ENCODE measurements at regions not wholly inside any gene's neighbourhood (a gene's known extent, or its start where the extent isn't known, plus 50 kb on each side); places are given as distances from the start of the nearest gene placed in this dataset.
"Not testable (repeated sequence)": the region's sequence is repeated elsewhere in the genome, so short reads cannot be mapped to it uniquely, and the experiment has no call there.

DNA sequence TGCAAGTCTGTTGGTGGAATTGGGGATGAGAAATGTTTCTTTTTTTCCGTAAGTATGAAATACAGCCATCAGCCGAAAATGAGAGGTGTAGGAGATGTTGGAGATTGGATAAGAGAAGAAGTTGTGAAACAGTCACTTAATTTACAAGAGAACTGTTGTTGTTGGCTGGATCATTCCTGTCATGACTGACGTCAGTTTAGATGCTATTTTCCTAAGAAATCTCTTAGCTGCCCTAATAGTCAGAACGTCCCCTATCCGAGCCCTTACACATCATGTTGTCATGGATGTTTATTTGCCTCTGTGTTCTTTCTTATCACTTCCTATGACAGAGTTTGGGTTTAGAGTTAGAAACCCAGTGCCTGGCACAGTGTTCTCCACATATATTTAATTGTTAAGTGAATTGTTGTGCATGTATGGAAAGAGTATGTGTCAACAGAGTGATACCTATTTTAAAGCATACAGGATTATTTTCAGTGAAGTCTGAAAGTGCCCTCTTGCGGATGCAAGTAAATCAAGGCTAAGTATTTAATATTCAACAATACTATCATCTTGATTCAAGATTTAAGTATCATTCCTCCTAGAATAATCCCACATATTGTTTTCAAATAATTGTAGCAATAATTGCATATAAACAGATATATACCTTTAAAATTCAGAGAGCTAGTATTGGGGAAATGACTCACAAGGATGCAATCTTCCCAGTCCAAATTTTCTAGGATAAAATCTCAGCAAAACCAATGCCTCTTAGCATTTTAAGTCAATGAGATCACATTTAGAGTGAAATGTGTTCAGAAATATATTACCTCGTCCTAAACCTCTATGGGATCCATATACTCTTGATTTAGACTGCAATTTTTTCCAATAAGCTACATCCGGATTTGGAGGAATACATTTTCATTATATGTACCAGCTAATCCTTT lies 309.9 kb upstream of the NOX3 start:
- DNase-seq (ENCODE audit: low read depth), result no peak

DNA sequence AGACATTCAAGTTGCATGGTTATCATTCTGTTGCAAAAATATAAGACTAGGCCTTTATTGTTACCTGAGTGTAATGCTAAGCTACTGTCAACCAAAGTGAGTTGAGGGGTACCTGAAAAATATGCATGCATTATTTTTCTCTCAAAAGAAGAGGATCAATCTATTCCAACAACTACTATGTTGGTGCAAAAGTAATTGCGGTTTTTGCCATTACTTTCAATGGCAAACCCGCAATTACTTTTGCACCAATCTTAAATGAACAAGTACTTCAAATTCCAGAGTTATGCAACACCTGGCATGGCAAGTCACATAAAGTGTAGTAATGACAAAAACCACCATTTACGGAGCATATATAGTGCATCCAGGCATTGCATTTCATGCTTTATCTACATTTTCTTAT lies 307.0 kb upstream of the NOX3 start:
- DNase-seq (ENCODE audit: low read depth), result no peak

DNA sequence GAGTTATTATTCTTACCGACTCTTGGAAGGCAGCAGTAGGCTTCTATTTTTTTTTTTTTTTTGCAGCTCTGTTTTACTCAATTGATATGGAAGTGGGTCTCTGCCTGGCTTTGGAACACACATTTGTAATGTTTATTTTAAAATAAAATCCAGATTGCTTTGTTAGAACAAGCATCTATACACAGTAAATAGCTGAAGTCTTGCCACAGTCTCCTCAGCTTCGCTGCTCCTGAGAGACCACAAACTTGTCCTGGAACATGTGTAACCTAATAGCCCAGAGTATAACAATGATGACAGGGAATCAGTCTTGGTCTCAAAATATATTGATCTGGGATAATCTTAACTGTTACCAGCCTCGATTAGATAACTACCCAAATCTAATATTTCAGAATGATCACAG lies 299.8 kb upstream of the NOX3 start:
- no peak for DNase-seq (ENCODE audit: low read depth)

GRCh38 chr6:155748778-155749177 lies 293.1 kb upstream of the NOX3 start:
- DNase-seq (ENCODE audit: low read depth), result not testable (repeated sequence)

GRCh38 chr6:155747491-155747890 lies 291.9 kb upstream of the NOX3 start:
- DNase-seq (ENCODE audit: low read depth), result no peak

DNA sequence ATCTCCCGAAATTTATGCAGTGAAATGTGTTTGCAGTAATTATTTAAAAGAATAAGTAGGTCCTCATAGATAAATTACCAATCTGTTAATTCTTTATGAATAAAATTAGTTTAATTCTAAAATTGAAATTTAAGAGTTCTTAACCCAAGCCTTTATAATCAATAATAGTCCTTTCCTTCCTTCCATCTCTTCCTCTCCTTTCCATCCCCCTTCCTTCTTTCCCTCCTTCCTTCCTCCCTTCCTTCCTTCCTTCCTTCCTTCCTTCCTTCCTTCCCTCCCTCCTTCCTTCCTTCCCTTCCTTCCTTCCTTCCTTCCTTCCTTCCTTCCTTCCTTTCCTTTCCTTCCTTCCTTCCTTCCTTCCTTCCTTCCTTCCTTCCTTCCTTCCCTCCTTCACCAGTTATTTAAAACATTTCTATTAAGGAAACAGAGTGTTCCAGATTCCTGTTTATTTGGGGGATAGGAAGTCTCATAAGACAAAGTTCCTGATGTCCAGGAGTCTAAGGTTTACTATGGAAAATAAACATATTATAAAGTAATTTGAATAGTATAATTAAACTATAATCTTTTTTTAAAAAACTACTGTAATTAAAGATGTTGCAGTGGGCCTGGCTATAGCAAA lies 285.3 kb upstream of the NOX3 start:
- DNase-seq (ENCODE audit: low read depth), result no peak

GRCh38 chr6:155738602-155739105 lies 283.0 kb upstream of the NOX3 start:
- DNase-seq (ENCODE audit: low read depth), result no peak

DNA sequence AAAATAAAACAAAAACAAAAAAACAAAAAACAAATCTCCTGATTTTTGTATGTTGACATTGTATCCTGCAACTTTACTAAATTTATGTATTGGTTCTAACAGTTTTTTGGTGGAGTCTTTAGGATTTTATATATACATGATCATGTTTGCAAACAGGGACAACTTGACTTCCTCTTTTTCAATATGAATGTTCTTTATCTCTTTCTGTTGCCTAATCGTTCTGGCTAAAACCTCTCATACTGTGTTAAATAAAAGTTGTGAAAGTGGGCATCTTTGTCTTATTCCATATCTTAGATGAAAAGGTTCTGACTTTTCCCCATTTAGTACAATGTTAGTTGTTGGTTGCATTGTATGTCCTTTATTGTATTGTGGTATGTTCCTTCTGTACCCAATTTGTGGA lies 261.7 kb upstream of the NOX3 start:
- DNase-seq (ENCODE audit: low read depth), result no peak

DNA sequence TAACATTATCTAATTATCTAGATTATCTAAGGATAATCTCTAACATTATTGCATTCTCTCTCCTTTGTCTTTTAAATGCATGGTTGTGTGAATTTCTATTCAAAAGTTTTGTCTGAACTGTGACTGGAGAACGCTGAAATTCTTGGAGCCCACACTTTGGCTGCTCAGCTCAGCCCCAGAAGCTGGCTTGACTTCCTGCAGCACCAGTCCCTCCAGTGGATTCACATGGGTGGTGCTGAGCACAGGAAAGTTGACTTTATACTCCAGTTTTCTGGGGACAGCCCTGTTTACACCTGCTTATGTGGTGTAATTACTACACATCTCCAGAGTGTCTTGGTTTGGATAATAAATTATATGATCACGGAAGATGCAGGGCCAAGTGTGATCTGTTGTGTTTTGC lies 255.1 kb upstream of the NOX3 start:
- no peak for DNase-seq (ENCODE audit: low read depth)

DNA sequence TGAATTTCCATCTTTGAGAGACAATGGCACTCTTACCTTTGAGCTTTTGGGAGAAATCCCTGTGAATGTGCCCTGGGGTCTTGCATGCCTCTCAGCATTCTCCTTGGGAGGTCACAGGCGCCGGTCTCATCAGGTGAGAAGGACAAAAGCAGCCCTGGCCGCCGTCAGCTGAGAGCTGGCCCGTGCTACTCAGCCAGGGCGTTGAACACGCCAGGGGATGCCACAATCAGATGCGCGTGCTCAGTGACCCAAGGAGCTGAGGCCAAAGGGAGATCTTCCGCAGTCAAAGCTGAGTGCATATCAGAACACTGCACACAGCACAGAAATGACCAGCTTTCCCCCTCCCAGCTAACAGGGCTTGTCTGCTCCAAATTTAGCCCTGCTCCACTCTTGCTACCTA lies 253.6 kb upstream of the NOX3 start:
- DNase-seq (ENCODE audit: low read depth), result no peak

DNA sequence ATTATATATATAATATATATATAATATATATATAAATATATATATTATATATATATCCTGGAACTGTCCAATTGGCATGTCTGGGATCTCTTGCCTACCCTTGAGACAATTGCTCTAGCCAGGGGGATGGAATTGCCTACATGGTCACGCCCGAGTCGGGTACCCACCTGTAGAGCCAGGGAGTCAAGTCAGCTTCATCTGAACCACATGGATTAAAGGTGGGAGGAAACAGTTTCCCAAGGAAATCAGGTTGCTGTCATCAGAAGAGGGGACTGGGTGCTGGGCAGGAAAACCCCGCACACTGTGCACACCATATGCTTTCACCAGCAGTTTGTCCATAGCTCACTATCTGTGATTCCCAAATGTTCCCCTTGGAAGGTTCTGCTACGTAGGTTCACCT lies 252.5 kb upstream of the NOX3 start:
- no peak for DNase-seq (ENCODE audit: low read depth)

DNA sequence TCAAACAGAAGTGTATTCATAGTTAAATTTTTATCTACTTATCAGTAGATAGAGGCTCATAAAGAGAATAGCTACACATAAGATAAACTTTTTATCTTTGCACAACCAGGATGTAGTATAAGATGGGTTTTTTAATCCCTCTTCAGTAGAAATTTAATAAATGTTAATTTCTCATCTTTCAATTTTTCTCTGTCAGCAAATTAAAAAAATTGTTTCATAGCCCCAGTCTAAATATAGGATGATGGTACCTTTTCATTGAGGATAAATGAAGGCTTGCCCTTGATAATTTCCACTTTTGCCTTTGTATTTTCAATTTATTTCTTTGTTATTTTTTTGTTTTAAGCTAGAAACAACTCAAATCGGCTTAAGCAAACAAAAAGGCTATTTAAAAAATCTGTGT lies 251.2 kb upstream of the NOX3 start:
- no peak for DNase-seq (ENCODE audit: low read depth)

DNA sequence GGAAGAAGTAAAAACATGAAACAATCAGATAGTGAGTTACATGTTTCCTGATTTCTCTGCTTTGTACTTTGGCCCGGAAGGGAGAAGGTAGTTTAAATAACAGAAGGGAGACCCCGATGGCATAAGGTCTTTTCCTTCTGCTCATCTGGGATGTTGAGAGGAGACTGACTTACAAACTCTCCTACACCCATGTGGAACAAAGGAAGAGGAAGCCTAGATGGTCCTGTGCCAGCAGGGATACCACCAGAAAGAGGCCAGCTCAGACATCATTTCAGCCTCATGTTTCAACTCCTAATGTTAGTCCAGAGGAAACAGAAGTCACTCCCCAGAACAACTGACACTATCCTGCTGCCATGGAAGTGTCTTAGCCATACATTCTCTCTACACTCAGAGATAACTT lies 250.7 kb upstream of the NOX3 start:
- DNase-seq (ENCODE audit: low read depth), result no peak

DNA sequence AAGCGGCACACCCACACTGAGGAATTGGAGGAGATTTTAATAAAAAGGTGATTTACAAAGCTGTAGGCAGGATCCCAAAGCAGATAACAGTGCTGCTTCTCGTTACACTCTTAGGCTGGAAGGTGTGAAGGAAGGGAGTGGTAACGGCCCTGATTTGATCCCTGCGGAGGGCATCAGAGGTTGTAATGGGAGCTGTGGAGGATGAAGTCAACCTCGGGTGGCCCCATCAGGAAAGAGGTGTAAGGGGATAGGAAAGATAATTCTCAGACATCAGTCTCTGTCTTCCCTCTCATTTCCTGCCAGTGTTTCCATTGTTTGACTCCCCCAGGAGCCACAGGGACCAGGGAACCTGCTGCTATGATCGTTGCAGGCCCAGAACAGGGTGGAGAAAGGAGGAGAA lies 245.7 kb upstream of the NOX3 start:
- no peak for DNase-seq (ENCODE audit: low read depth)

- DNase-seq (ENCODE audit: low read depth), result no peak
These were observed 239.9 kb upstream of the NOX3 start for GRCh38 chr6:155695495-155695894.

DNA sequence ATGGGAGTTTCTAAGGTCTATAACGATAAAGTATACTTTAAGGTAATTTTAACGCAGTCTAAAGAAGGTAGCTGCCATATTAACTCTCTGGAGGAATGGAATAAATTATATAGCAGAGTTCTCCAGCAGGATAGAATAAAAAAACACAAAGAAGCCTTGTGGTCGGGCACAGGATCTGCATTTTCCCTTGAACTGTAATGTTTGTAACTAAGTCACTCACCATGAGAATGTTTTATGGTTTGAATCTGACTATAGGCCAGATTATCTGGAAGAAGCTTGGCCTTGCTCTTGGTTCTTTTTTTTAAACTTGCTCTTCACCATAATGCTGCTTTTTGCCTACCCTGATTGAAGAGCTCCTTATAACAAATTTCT lies 238.8 kb upstream of the NOX3 start:
- no peak for DNase-seq (ENCODE audit: low read depth)

- no peak for DNase-seq (ENCODE audit: low read depth)
These were observed 238.2 kb upstream of the NOX3 start for GRCh38 chr6:155693573-155694418.

DNA sequence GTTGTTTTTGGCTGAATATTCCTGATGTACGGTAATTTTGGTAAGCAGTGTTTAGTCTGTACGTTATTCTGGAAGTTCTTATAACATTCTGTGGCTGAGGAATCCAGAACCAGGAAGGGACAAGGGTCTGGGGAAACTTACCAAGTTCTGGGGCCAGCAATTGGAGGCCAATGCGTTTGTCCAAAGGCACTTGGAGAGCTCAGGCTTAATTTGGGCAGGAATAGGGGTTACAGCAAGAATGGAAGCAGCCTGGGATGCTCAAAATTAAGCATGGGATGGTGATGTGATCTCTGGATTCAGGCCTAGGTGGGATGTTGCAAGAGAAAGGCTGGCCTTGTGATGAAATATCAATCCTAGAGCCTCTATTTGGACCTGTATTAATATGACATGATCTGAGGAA lies 235.2 kb upstream of the NOX3 start:
- no peak for DNase-seq (ENCODE audit: low read depth)

DNA sequence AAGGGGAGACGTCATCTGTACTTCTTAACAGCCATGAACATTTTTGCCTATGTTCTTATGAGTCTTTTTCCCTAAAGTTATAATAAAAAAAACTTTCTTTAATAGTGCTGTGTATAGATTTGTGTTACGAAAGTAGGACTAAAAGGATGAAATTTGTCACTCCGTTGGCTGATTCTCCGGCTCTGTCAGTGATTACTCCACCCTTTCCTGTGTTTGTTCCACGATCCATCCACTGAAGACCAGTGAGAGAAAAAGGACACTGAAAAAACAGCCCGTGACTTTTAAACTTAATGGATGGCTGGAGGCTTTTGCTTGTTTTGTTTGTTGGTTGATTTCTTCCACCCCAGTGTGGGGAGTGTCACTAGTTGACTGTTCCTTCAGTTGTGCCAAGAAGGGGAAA lies 232.0 kb upstream of the NOX3 start:
- DNase-seq (ENCODE audit: low read depth), result no peak

- no peak for DNase-seq (ENCODE audit: low read depth)
These were observed 229.0 kb upstream of the NOX3 start for GRCh38 chr6:155684416-155685196.

DNA sequence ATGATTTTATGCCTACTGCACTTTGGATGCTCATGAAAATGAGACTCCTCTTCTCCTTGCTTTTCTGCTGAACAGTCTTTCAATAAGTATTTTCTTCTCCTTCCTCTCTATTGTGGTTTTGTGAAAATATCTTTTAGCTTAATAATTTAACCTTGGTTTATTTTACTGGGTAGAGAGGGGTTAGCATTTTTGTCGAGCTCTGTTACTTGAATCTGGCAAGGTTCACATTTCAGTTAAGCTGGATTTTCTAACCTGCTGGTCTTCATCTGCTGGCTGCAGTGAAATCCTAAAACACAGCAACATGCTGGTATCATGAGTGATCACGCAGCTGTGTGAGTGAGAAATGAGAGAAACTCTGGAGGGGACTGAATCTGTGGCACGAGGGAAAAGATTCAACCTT lies 222.7 kb upstream of the NOX3 start:
- no peak for DNase-seq (ENCODE audit: low read depth)

- no peak for DNase-seq (ENCODE audit: low read depth)
These were observed 220.7 kb upstream of the NOX3 start for GRCh38 chr6:155676346-155676745.

All from fibroblast of the conjunctiva (primary cell).